GM23338 (cell line): ENCODE measurements at regions not wholly inside any gene's neighbourhood (a gene's known extent, or its start where the extent isn't known, plus 50 kb on each side); places are given as distances from the start of the nearest gene placed in this dataset.

Experiments used
- ATAC-seq: fragments of 200-7000 bp; cut with Tn5 transposase; 3 replicates; pipeline ENCODE4 v1.9.1; 2020
- DNase-seq: peaks from one replicate; pipeline ENCODE4 v3.0.0-alpha.2; 2015; ENCODE audit warnings: low spot score
- H2AFZ ChIP-seq: fragments of 200-600 bp; sonication (generic); 2 replicates; pipeline ENCODE4 v1.8.0; 2016; ENCODE audit warnings: antibody characterized with exemption, mild to moderate bottlenecking, moderate library complexity
- H3F3A ChIP-seq: fragments of 200-600 bp; sonication (generic); replicated peaks from 2 replicates; pipeline ENCODE4 v1.8.0; 2017; ENCODE audit warnings: antibody characterized with exemption, mixed run types, low read depth
- H3K27ac ChIP-seq: fragments of 200-600 bp; sonication (generic); 2 replicates; pipeline ENCODE4 v1.6.1; 2016; ENCODE audit warnings: low read depth
- H3K27me3 ChIP-seq: fragments of 200-600 bp; sonication (generic); 2 replicates; pipeline ENCODE4 v1.8.0; 2016; ENCODE audit warnings: mild to moderate bottlenecking, mixed run types, moderate library complexity; ENCODE audit not compliant: insufficient read depth
- H3K36me3 ChIP-seq: fragments of 200-600 bp; sonication (generic); 2 replicates; pipeline ENCODE4 v1.8.0; 2016; ENCODE audit warnings: mild to moderate bottlenecking; ENCODE audit not compliant: insufficient read depth
- H3K4me1 ChIP-seq: fragments of 200-600 bp; sonication (generic); 2 replicates; pipeline ENCODE4 v1.8.0; 2016; ENCODE audit warnings: mild to moderate bottlenecking, moderate library complexity; ENCODE audit not compliant: insufficient read depth
- H3K4me2 ChIP-seq: fragments of 200-600 bp; sonication (generic); 2 replicates; pipeline ENCODE4 v1.7.1; 2017; ENCODE audit warnings: mixed run types
- H3K4me3 ChIP-seq: fragments of 200-600 bp; sonication (generic); 2 replicates; pipeline ENCODE4 v1.6.1; 2016; ENCODE audit warnings: mixed run types
- H3K79me2 ChIP-seq: fragments of 200-600 bp; sonication (generic); replicated peaks from 2 replicates; pipeline ENCODE4 v1.8.0; 2017; ENCODE audit warnings: mild to moderate bottlenecking; ENCODE audit not compliant: insufficient read depth
- H3K9me2 ChIP-seq: fragments of 200-600 bp; sonication (generic); 2 replicates; pipeline ENCODE4 v1.8.0; 2017; ENCODE audit not compliant: insufficient read depth
- H4K20me1 ChIP-seq: fragments of 200-600 bp; sonication (generic); replicated peaks from 2 replicates; pipeline ENCODE4 v1.8.0; 2017; ENCODE audit warnings: mild to moderate bottlenecking; ENCODE audit not compliant: insufficient read depth
- H3K27ac Mint-ChIP-seq: 2 replicates; pipeline ENCODE4 v1.8.0; 2020; ENCODE audit warnings: inconsistent platforms, mild to moderate bottlenecking, moderate library complexity, mixed read lengths
- H3K27me3 Mint-ChIP-seq: 3 replicates; pipeline ENCODE4 v1.8.0; 2022; ENCODE audit warnings: low read depth, mild to moderate bottlenecking, moderate library complexity, mixed read lengths, inconsistent platforms; ENCODE audit not compliant: insufficient read depth, poor library complexity
- H3K36me3 Mint-ChIP-seq: 3 replicates; pipeline ENCODE4 v1.8.0; 2021; ENCODE audit warnings: low read depth, mild to moderate bottlenecking, inconsistent platforms, moderate library complexity, mixed read lengths
- H3K4me1 Mint-ChIP-seq: 3 replicates; pipeline ENCODE4 v1.8.0; 2020; ENCODE audit warnings: mild to moderate bottlenecking, inconsistent platforms, mixed read lengths
- H3K4me3 Mint-ChIP-seq: 3 replicates; pipeline ENCODE4 v1.8.0; 2021; ENCODE audit warnings: moderate library complexity, mild to moderate bottlenecking, inconsistent platforms, mixed read lengths
- H3K9me3 Mint-ChIP-seq: 3 replicates; pipeline ENCODE4 v1.8.0; 2020; ENCODE audit warnings: moderate library complexity, mild to moderate bottlenecking, inconsistent platforms, mixed read lengths
- CREB1 ChIP-seq: fragments of 250-450 bp; sonication (Bioruptor Pico); IDR thresholded peaks from 2 replicates; pipeline ENCODE4 v1.5.0; 2020; ENCODE audit warnings: low read depth, mild to moderate bottlenecking, moderate library complexity
- CTCF ChIP-seq, 2 experiments: fragments of 200-600 bp in 1 of 2; sonication (generic) in 1 of 2; conservative IDR thresholded peaks; 2 replicates each; pipeline versions ENCODE4 v1.5.1 to v1.6.1; 2016 to 2017; ENCODE audit warnings: antibody characterized with exemption in 2 of 2, low read depth in 2 of 2, mild to moderate bottlenecking in 2 of 2, moderate library complexity in 1 of 2
- ETS1 ChIP-seq: IDR thresholded peaks from 2 replicates; pipeline ENCODE4 v1.6.1; 2016; ENCODE audit warnings: antibody characterized with exemption
- EZH2 ChIP-seq: fragments of 200-600 bp; sonication (generic); IDR thresholded peaks from one replicate; pipeline ENCODE4 v1.8.0; 2017; ENCODE audit warnings: antibody characterized with exemption, mild to moderate bottlenecking, low read depth; ENCODE audit not compliant: unreplicated experiment
- EZH2phosphoT487 ChIP-seq: fragments of 200-600 bp; sonication (generic); IDR thresholded peaks from one replicate; pipeline ENCODE4 v1.8.1; 2018; ENCODE audit warnings: antibody characterized with exemption; ENCODE audit not compliant: unreplicated experiment
- JUNB ChIP-seq: IDR thresholded peaks from one replicate; pipeline ENCODE4 v1.6.1; 2016; ENCODE audit warnings: antibody characterized with exemption; ENCODE audit not compliant: unreplicated experiment
- NANOG ChIP-seq: IDR thresholded peaks from 2 replicates; pipeline ENCODE4 v1.6.1; 2016; ENCODE audit warnings: antibody characterized with exemption, borderline replicate concordance
- POLR2AphosphoS5 ChIP-seq: IDR thresholded peaks from 2 replicates; pipeline ENCODE4 v1.6.1; 2016; ENCODE audit warnings: antibody characterized with exemption, low read depth
- STAT1 ChIP-seq: IDR thresholded peaks from one replicate; pipeline ENCODE4 v1.6.1; 2016; ENCODE audit warnings: antibody characterized with exemption; ENCODE audit not compliant: unreplicated experiment
- ZNF114 ChIP-seq: fragments of 250-450 bp; sonication (Bioruptor Pico); IDR thresholded peaks from 2 replicates; pipeline ENCODE4 v1.5.0; 2020; ENCODE audit warnings: mild to moderate bottlenecking, moderate library complexity
- ZNF331 ChIP-seq: fragments of 250-450 bp; sonication (Bioruptor Pico); IDR thresholded peaks from 2 replicates; pipeline ENCODE4 v1.5.0; 2020; ENCODE audit warnings: low read depth, mild to moderate bottlenecking, moderate library complexity
- TF ChIP-seq, protein P1 (sequence below): IDR thresholded peaks from one replicate; pipeline ENCODE4 v1.6.1; 2018; ENCODE audit warnings: antibody characterized with exemption; ENCODE audit not compliant: unreplicated experiment
- TF ChIP-seq, protein P2 (sequence below): fragments of 250-450 bp; sonication (Bioruptor Pico); IDR thresholded peaks from 2 replicates; pipeline ENCODE4 v1.5.0; 2020; ENCODE audit warnings: mild to moderate bottlenecking, moderate library complexity

DNA sequence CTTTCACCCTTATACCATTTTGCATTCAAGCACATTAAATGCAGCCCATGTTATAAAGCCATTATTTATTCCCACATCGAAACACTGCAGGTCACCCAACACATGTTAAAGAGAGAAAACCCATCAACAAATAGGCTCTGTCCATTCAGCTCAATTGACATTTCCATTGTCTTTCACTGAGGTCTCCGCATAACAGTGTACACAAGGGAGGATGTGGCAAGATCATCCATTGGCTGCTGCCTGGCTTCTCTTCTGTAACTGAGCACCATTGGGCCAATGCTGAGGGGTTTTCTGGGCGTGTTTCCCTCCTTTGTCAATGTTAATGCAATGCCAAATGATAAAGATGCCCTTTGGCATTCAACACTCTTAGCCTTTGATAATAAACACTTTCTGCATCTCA lies 278.1 kb upstream of the SP4 start:
- no peak for ATAC-seq
- Histone ChIP-seq H4K20me1 (no peaks in the 10 kb centered on the region), H3K9me2 (peaks cover 6% of the 10 kb centered on the region; the same call in 1 of the 2 replicates), H3K79me2 (no peaks in the 10 kb centered on the region), H3F3A (no peaks in the 10 kb centered on the region), H2AFZ (no peak overlapping the region; the same call in 1 of the 2 replicates), H3K4me1 (peaks cover 10% of the 10 kb centered on the region), H3K27me3 (no peaks in the 10 kb centered on the region), H3K36me3 (no peaks in the 10 kb centered on the region), H3K4me3 (no peak overlapping the region), H3K4me2 (no peak overlapping the region), H3K27ac (no peak overlapping the region)
- no peak for TF ChIP-seq POLR2AphosphoS5
- no peak for TF ChIP-seq EZH2
- TF ChIP-seq NANOG: no peak
- no peak for TF ChIP-seq ZNF331 (CRISPR knock-in tag)
- TF ChIP-seq, protein P1, sequence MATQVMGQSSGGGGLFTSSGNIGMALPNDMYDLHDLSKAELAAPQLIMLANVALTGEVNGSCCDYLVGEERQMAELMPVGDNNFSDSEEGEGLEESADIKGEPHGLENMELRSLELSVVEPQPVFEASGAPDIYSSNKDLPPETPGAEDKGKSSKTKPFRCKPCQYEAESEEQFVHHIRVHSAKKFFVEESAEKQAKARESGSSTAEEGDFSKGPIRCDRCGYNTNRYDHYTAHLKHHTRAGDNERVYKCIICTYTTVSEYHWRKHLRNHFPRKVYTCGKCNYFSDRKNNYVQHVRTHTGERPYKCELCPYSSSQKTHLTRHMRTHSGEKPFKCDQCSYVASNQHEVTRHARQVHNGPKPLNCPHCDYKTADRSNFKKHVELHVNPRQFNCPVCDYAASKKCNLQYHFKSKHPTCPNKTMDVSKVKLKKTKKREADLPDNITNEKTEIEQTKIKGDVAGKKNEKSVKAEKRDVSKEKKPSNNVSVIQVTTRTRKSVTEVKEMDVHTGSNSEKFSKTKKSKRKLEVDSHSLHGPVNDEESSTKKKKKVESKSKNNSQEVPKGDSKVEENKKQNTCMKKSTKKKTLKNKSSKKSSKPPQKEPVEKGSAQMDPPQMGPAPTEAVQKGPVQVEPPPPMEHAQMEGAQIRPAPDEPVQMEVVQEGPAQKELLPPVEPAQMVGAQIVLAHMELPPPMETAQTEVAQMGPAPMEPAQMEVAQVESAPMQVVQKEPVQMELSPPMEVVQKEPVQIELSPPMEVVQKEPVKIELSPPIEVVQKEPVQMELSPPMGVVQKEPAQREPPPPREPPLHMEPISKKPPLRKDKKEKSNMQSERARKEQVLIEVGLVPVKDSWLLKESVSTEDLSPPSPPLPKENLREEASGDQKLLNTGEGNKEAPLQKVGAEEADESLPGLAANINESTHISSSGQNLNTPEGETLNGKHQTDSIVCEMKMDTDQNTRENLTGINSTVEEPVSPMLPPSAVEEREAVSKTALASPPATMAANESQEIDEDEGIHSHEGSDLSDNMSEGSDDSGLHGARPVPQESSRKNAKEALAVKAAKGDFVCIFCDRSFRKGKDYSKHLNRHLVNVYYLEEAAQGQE: no peak
- TF ChIP-seq, protein P2, sequence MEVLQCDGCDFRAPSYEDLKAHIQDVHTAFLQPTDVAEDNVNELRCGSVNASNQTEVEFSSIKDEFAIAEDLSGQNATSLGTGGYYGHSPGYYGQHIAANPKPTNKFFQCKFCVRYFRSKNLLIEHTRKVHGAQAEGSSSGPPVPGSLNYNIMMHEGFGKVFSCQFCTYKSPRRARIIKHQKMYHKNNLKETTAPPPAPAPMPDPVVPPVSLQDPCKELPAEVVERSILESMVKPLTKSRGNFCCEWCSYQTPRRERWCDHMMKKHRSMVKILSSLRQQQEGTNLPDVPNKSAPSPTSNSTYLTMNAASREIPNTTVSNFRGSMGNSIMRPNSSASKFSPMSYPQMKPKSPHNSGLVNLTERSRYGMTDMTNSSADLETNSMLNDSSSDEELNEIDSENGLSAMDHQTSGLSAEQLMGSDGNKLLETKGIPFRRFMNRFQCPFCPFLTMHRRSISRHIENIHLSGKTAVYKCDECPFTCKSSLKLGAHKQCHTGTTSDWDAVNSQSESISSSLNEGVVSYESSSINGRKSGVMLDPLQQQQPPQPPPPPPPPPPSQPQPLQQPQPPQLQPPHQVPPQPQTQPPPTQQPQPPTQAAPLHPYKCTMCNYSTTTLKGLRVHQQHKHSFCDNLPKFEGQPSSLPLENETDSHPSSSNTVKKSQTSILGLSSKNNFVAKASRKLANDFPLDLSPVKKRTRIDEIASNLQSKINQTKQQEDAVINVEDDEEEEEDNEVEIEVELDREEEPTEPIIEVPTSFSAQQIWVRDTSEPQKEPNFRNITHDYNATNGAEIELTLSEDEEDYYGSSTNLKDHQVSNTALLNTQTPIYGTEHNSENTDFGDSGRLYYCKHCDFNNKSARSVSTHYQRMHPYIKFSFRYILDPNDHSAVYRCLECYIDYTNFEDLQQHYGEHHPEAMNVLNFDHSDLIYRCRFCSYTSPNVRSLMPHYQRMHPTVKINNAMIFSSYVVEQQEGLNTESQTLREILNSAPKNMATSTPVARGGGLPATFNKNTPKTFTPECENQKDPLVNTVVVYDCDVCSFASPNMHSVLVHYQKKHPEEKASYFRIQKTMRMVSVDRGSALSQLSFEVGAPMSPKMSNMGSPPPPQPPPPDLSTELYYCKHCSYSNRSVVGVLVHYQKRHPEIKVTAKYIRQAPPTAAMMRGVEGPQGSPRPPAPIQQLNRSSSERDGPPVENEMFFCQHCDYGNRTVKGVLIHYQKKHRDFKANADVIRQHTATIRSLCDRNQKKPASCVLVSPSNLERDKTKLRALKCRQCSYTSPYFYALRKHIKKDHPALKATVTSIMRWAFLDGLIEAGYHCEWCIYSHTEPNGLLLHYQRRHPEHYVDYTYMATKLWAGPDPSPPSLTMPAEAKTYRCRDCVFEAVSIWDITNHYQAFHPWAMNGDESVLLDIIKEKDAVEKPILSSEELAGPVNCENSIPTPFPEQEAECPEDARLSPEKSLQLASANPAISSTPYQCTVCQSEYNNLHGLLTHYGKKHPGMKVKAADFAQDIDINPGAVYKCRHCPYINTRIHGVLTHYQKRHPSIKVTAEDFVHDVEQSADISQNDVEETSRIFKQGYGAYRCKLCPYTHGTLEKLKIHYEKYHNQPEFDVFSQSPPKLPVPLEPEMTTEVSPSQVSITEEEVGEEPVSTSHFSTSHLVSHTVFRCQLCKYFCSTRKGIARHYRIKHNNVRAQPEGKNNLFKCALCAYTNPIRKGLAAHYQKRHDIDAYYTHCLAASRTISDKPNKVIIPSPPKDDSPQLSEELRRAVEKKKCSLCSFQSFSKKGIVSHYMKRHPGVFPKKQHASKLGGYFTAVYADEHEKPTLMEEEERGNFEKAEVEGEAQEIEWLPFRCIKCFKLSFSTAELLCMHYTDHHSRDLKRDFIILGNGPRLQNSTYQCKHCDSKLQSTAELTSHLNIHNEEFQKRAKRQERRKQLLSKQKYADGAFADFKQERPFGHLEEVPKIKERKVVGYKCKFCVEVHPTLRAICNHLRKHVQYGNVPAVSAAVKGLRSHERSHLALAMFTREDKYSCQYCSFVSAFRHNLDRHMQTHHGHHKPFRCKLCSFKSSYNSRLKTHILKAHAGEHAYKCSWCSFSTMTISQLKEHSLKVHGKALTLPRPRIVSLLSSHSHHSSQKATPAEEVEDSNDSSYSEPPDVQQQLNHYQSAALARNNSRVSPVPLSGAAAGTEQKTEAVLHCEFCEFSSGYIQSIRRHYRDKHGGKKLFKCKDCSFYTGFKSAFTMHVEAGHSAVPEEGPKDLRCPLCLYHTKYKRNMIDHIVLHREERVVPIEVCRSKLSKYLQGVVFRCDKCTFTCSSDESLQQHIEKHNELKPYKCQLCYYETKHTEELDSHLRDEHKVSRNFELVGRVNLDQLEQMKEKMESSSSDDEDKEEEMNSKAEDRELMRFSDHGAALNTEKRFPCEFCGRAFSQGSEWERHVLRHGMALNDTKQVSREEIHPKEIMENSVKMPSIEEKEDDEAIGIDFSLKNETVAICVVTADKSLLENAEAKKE (CRISPR knock-in tag): no peak
- TF ChIP-seq CREB1 (CRISPR knock-in tag): no peak
- TF ChIP-seq ZNF114 (CRISPR knock-in tag): no peak
- TF ChIP-seq CTCF (conservative IDR thresholded peaks at IDR 0.05; ENCODE audit: low read depth in 2 of 2): no peak
- TF ChIP-seq ETS1: no peak
- TF ChIP-seq STAT1: no peak
- TF ChIP-seq EZH2phosphoT487: no peak
- no peak for TF ChIP-seq JUNB
- H3K27ac Mint-ChIP-seq: no peak overlapping the region
- no peak overlapping the region for H3K4me3 Mint-ChIP-seq
- peaks cover 16% of the 10 kb centered on the region for H3K4me1 Mint-ChIP-seq
- DNase-seq: no peak
- H3K9me3 Mint-ChIP-seq: no peaks in the 10 kb centered on the region
- peaks cover 8% of the 10 kb centered on the region for H3K27me3 Mint-ChIP-seq
- H3K36me3 Mint-ChIP-seq: no peaks in the 10 kb centered on the region
